ENCODE measurements at regions not wholly inside any gene's neighbourhood (a gene's known extent, or its start where the extent isn't known, plus 50 kb on each side); places are given as distances from the start of the nearest gene placed in this dataset.

GRCh38 chr19:30088567-30088966, 146.5 kb downstream of the URI1 start:
- TF ChIP-seq CTCF (conservative IDR thresholded peaks at IDR 0.05) (no peak), EZH2 (IDR thresholded peaks at IDR 0.05; ENCODE audit: low read depth) (no peak)
